NCI-H1694 treated with DMSO at 0.1 percent for 48 hours (cell line): ENCODE measurements at regions not wholly inside any gene's neighbourhood (a gene's known extent, or its start where the extent isn't known, plus 50 kb on each side); places are given as distances from the start of the nearest gene placed in this dataset.
"Not testable (repeated sequence)": the region's sequence is repeated elsewhere in the genome, so short reads cannot be mapped to it uniquely, and the experiment has no call there.

Experiments
- DNase-seq: peaks from one replicate; lab custom pipeline; 2025; lab: John Stamatoyannopoulos, UW

- no peak for DNase-seq
Observed at GRCh38 chr6:68013780-68014515, 621.1 kb upstream of the ADGRB3 start.

GRCh38 chr6:68012822-68013221 is 622.3 kb upstream of the ADGRB3 start:
- no peak for DNase-seq

GRCh38 chr6:68010936-68011335 is 624.1 kb upstream of the ADGRB3 start:
- no peak for DNase-seq

- no peak for DNase-seq
Observed at GRCh38 chr6:68008445-68008844, 626.6 kb upstream of the ADGRB3 start.

- DNase-seq = no peak
Observed at GRCh38 chr6:68007717-68008116, 627.4 kb upstream of the ADGRB3 start.

GRCh38 chr6:67986694-67987232 is 648.3 kb upstream of the ADGRB3 start:
- no peak for DNase-seq

- no peak for DNase-seq
Observed at GRCh38 chr6:67976486-67976885, 658.6 kb upstream of the ADGRB3 start.

GRCh38 chr6:67974931-67975330 is 660.2 kb upstream of the ADGRB3 start:
- DNase-seq = no peak

GRCh38 chr6:67971812-67972211 is 663.3 kb upstream of the ADGRB3 start:
- DNase-seq = no peak

- no peak for DNase-seq
Observed at GRCh38 chr6:67966830-67967229, 668.3 kb upstream of the ADGRB3 start.

- DNase-seq = no peak
Observed at GRCh38 chr6:67956352-67956751, 678.7 kb upstream of the ADGRB3 start.

- no peak for DNase-seq
Observed at GRCh38 chr6:67952948-67953347, 682.1 kb upstream of the ADGRB3 start.

- no peak for DNase-seq
Observed at GRCh38 chr6:67952121-67952520, 683.0 kb upstream of the ADGRB3 start.

GRCh38 chr6:67947762-67948161 is 687.3 kb upstream of the ADGRB3 start:
- not testable (repeated sequence) for DNase-seq

GRCh38 chr6:67935976-67936477 is 699.1 kb upstream of the ADGRB3 start:
- no peak for DNase-seq

- DNase-seq = no peak
Observed at GRCh38 chr6:67933278-67933677, 701.8 kb upstream of the ADGRB3 start.

GRCh38 chr6:67922588-67922987 is 712.5 kb upstream of the ADGRB3 start:
- DNase-seq = not testable (repeated sequence)

GRCh38 chr6:67920040-67920439 is 715.0 kb upstream of the ADGRB3 start:
- DNase-seq = not testable (repeated sequence)

GRCh38 chr6:67916399-67916798 is 718.7 kb upstream of the ADGRB3 start:
- no peak for DNase-seq

- no peak for DNase-seq
Observed at GRCh38 chr6:67914419-67914818, 720.7 kb upstream of the ADGRB3 start.

- no peak for DNase-seq
Observed at GRCh38 chr6:67909354-67909753, 725.7 kb upstream of the ADGRB3 start.

- DNase-seq = no peak
Observed at GRCh38 chr6:67908379-67908778, 726.7 kb upstream of the ADGRB3 start.

GRCh38 chr6:67904735-67905134 is 730.3 kb upstream of the ADGRB3 start:
- DNase-seq = not testable (repeated sequence)

GRCh38 chr6:67898875-67899274 is 736.2 kb upstream of the ADGRB3 start:
- DNase-seq = no peak
